ENCODE measurements at regions not wholly inside any gene's neighbourhood (a gene's known extent, or its start where the extent isn't known, plus 50 kb on each side); places are given as distances from the start of the nearest gene placed in this dataset.

DNA sequence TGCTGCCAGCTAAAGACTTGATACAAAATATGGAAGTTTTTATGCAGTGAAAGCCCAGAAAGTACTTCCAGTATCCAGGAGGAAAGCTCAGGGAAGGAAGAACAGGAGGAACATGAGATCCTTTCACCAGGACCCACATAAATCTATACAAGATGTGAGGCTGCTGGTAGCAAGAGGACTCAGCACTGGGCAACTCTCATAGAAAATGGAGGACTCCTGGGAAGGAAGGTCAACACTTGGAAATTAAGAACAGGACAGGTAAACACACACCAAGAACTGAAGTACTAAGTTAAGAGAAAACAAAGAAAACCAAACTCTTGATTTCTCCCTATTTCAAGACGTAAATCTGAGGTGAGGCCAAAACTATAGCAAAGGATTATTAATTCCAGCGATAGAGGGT, 220.5 kb upstream of the HSF2 start:
- no peak for DNase-seq
- no peak overlapping the region for H3K18ac ChIP-seq (ENCODE audit: insufficient read length, low read depth, low read length)
- no peak overlapping the region for H4K8ac ChIP-seq (replicated peaks; ENCODE audit: insufficient read length, low read depth, low read length)
- H4K5ac ChIP-seq (ENCODE audit: insufficient read length, low read depth, low read length), result no peak overlapping the region
- H3K4me1 ChIP-seq (ENCODE audit: insufficient read depth, low read length), result no peaks in the 10 kb centered on the region
- no peak overlapping the region for H3T11ph ChIP-seq (ENCODE audit: low read length)
- no peak overlapping the region for H2BK15ac ChIP-seq (ENCODE audit: low read depth, low read length)
- H3K4me1 Mint-ChIP-seq, result peaks cover 10 to 13% of the 10 kb centered on the region in 2 experiments
- no peak overlapping the region for H3K9ac ChIP-seq (ENCODE audit: extremely low read depth, insufficient read length, low read length)
- H2BK12ac ChIP-seq (ENCODE audit: insufficient read length, low read depth, low read length), result no peak overlapping the region
- H3K36me3 Mint-ChIP-seq (ENCODE audit: insufficient read depth in 1 of 3, low read depth in 3 of 3), result no peaks in the 10 kb centered on the region
- H3K9me3 ChIP-seq (ENCODE audit: control insufficient read depth, low read depth, low read length), result no peaks in the 10 kb centered on the region
- no CpG with 5 or more reads among the region's 2 CpGs for WGBS (ENCODE audit: extremely low coverage, insufficient read length, low lambda C conversion rate)
- no peaks in the 10 kb centered on the region for H3K27me3 Mint-ChIP-seq (ENCODE audit: low read depth)
- no peaks in the 10 kb centered on the region for H3K9me3 Mint-ChIP-seq
- no peak overlapping the region for H3K4me2 ChIP-seq (ENCODE audit: insufficient read depth, insufficient read length, low read length)
- H3K23ac ChIP-seq (ENCODE audit: insufficient read length, low read depth, low read length), result no peak overlapping the region
- H3K4me3 Mint-ChIP-seq, result no peak overlapping the region
- H3K79me2 ChIP-seq (ENCODE audit: insufficient read depth, low read length), result no peaks in the 10 kb centered on the region
- no peaks in the 10 kb centered on the region for H3K27me3 ChIP-seq (ENCODE audit: insufficient read depth, low read length)
- H4K91ac ChIP-seq (ENCODE audit: insufficient read length, low read depth, low read length), result no peak overlapping the region
- TF ChIP-seq, protein P1, sequence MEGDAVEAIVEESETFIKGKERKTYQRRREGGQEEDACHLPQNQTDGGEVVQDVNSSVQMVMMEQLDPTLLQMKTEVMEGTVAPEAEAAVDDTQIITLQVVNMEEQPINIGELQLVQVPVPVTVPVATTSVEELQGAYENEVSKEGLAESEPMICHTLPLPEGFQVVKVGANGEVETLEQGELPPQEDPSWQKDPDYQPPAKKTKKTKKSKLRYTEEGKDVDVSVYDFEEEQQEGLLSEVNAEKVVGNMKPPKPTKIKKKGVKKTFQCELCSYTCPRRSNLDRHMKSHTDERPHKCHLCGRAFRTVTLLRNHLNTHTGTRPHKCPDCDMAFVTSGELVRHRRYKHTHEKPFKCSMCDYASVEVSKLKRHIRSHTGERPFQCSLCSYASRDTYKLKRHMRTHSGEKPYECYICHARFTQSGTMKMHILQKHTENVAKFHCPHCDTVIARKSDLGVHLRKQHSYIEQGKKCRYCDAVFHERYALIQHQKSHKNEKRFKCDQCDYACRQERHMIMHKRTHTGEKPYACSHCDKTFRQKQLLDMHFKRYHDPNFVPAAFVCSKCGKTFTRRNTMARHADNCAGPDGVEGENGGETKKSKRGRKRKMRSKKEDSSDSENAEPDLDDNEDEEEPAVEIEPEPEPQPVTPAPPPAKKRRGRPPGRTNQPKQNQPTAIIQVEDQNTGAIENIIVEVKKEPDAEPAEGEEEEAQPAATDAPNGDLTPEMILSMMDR (conservative IDR thresholded peaks at IDR 0.05), result no peak
- no peaks in the 10 kb centered on the region for H3K79me1 ChIP-seq (ENCODE audit: insufficient read depth, low read depth, low read length, poor library complexity, severe bottlenecking)
- no peak overlapping the region for H2AFZ ChIP-seq (ENCODE audit: low read length)
- H3K56ac ChIP-seq (ENCODE audit: insufficient read length, low read depth, low read length), result no peak overlapping the region
- no peaks in the 10 kb centered on the region for H4K20me1 ChIP-seq (ENCODE audit: control insufficient read depth, insufficient read depth, insufficient read length)
- H3K4ac ChIP-seq (ENCODE audit: low read depth, low read length), result no peak overlapping the region
- H3K14ac ChIP-seq (ENCODE audit: insufficient read depth, low read length), result no peak overlapping the region
- no peak overlapping the region for H3K27ac Mint-ChIP-seq
- no peak overlapping the region for H2AK5ac ChIP-seq (ENCODE audit: insufficient read length, low read length)
- no peak overlapping the region for H3K27ac ChIP-seq (ENCODE audit: insufficient read length, low read depth, low read length)
- H2BK120ac ChIP-seq (ENCODE audit: low read depth, low read length, poor library complexity, severe bottlenecking), result no peak overlapping the region
- H3K23me2 ChIP-seq (ENCODE audit: insufficient read length, low read depth, low read length, poor library complexity, severe bottlenecking), result no peaks in the 10 kb centered on the region
- no peak overlapping the region for H2BK5ac ChIP-seq (ENCODE audit: insufficient read length, low read length)
- no peak overlapping the region for H2BK20ac ChIP-seq (ENCODE audit: low read depth, low read length, poor library complexity, severe bottlenecking)

Data from H9 (cell line).